ENCODE measurements at regions not wholly inside any gene's neighbourhood (a gene's known extent, or its start where the extent isn't known, plus 50 kb on each side); places are given as distances from the start of the nearest gene placed in this dataset.

GRCh38 chr15:38665586-38666305 is 101.1 kb upstream of the RASGRP1 start:
- Histone ChIP-seq H3K36me3 (ENCODE audit: insufficient read depth, low read length) (no peaks in the 10 kb centered on the region), H3K27me3 (ENCODE audit: insufficient read depth, low read length) (peaks cover 48% of the 10 kb centered on the region), H3K4me1 (ENCODE audit: insufficient read depth, low read length) (no peaks in the 10 kb centered on the region), H3K9me3 (ENCODE audit: low read depth, low read length) (no peaks in the 10 kb centered on the region), H3K4me3 (ENCODE audit: insufficient read depth, low read length) (no peak overlapping the region), H4K20me1 (ENCODE audit: insufficient read depth, low read length) (no peaks in the 10 kb centered on the region), H3K79me2 (ENCODE audit: insufficient read depth, low read length) (no peaks in the 10 kb centered on the region), H2AFZ (ENCODE audit: low read length) (no peak overlapping the region), H3K4me2 (ENCODE audit: insufficient read depth, low read length) (no peak overlapping the region), H3K27ac (ENCODE audit: low read depth, low read length) (no peak overlapping the region)
- no peak for DNase-seq (ENCODE audit: insufficient read length, low spot score, missing footprints)
- TF ChIP-seq, protein P1, sequence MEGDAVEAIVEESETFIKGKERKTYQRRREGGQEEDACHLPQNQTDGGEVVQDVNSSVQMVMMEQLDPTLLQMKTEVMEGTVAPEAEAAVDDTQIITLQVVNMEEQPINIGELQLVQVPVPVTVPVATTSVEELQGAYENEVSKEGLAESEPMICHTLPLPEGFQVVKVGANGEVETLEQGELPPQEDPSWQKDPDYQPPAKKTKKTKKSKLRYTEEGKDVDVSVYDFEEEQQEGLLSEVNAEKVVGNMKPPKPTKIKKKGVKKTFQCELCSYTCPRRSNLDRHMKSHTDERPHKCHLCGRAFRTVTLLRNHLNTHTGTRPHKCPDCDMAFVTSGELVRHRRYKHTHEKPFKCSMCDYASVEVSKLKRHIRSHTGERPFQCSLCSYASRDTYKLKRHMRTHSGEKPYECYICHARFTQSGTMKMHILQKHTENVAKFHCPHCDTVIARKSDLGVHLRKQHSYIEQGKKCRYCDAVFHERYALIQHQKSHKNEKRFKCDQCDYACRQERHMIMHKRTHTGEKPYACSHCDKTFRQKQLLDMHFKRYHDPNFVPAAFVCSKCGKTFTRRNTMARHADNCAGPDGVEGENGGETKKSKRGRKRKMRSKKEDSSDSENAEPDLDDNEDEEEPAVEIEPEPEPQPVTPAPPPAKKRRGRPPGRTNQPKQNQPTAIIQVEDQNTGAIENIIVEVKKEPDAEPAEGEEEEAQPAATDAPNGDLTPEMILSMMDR (IDR thresholded peaks at IDR 0.05; ENCODE audit: extremely low read depth, low read depth, low read length) = no peak

DNA sequence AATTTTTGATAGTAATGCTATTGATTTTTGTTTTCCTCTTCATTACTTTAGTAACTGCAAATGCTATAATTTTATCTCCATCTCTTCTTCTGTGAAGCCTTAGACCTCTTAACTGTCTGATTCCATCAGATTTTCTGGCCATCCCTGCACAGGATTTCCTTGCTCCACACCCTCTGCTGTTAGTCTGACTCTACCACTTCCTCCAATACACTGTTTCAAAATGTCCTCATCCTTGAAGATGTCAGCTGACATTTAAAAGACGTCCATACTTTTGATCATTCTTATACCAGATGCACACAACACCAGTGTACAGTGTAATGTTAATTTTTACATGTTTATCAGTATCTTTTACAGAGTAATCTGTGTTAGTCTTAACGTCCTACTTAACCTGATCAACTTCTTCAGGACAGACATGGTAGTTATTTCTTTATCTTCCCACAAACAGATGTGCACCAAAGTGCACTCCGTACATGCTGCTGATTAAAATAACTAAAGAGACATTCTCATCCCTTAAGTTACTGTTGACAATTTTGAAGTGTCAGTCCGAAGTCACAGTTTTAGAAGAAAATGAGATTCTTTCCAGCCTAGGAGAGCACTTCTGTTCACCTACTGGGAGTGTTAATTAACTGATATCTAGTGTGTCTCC is 102.4 kb upstream of the RASGRP1 start:
- H3K27me3 ChIP-seq (ENCODE audit: insufficient read depth, low read length) = peaks cover 48% of the 10 kb centered on the region
- no peaks in the 10 kb centered on the region for H3K4me1 ChIP-seq (ENCODE audit: insufficient read depth, low read length)
- no peak overlapping the region for H3K4me2 ChIP-seq (ENCODE audit: insufficient read depth, low read length)
- no peak for DNase-seq (ENCODE audit: insufficient read length, low spot score, missing footprints)
- no peak overlapping the region for H2AFZ ChIP-seq (ENCODE audit: low read length)
- TF ChIP-seq, protein P1 (IDR thresholded peaks at IDR 0.05; ENCODE audit: extremely low read depth, low read depth, low read length) = no peak
- no peaks in the 10 kb centered on the region for H3K9me3 ChIP-seq (ENCODE audit: low read depth, low read length)
- no peaks in the 10 kb centered on the region for H4K20me1 ChIP-seq (ENCODE audit: insufficient read depth, low read length)
- no peaks in the 10 kb centered on the region for H3K79me2 ChIP-seq (ENCODE audit: insufficient read depth, low read length)
- H3K36me3 ChIP-seq (ENCODE audit: insufficient read depth, low read length) = no peaks in the 10 kb centered on the region
- H3K27ac ChIP-seq (ENCODE audit: low read depth, low read length) = no peak overlapping the region
- no peak overlapping the region for H3K4me3 ChIP-seq (ENCODE audit: insufficient read depth, low read length)

- TF ChIP-seq, protein P1 (IDR thresholded peaks at IDR 0.05; ENCODE audit: extremely low read depth, low read depth, low read length) = no peak
- Histone ChIP-seq H3K27ac (ENCODE audit: low read depth, low read length) (no peak overlapping the region), H2AFZ (ENCODE audit: low read length) (no peak overlapping the region), H3K4me2 (ENCODE audit: insufficient read depth, low read length) (no peak overlapping the region), H3K36me3 (ENCODE audit: insufficient read depth, low read length) (no peaks in the 10 kb centered on the region), H3K79me2 (ENCODE audit: insufficient read depth, low read length) (no peaks in the 10 kb centered on the region), H4K20me1 (ENCODE audit: insufficient read depth, low read length) (no peaks in the 10 kb centered on the region), H3K27me3 (ENCODE audit: insufficient read depth, low read length) (peaks cover 43% of the 10 kb centered on the region), H3K9me3 (ENCODE audit: low read depth, low read length) (no peaks in the 10 kb centered on the region), H3K4me3 (ENCODE audit: insufficient read depth, low read length) (no peak overlapping the region), H3K4me1 (ENCODE audit: insufficient read depth, low read length) (no peaks in the 10 kb centered on the region)
- no peak for DNase-seq (ENCODE audit: insufficient read length, low spot score, missing footprints)
These were observed 103.6 kb upstream of the RASGRP1 start for GRCh38 chr15:38667890-38668850.

Data from osteoblast (primary cell).